ENCODE measurements at regions not wholly inside any gene's neighbourhood (a gene's known extent, or its start where the extent isn't known, plus 50 kb on each side); places are given as distances from the start of the nearest gene placed in this dataset.

- H3K9me3 ChIP-seq = no peaks in the 10 kb centered on the region
- no peak for DNase-seq
- no peak for TF ChIP-seq CTCF (IDR thresholded peaks at IDR 0.05; ENCODE audit: low read depth, low read length)
Measured at GRCh38 chr2:58299123-58299522, 58.0 kb upstream of the FANCL start.

GRCh38 chr2:58293056-58293455 lies 51.9 kb upstream of the FANCL start:
- TF ChIP-seq CTCF (IDR thresholded peaks at IDR 0.05; ENCODE audit: low read depth, low read length) = no peak
- Histone ChIP-seq H3K4me3 (ENCODE audit: low read depth, low read length) (no peak overlapping the region), H3K27me3 (no peaks in the 10 kb centered on the region), H3K36me3 (no peaks in the 10 kb centered on the region), H3K4me1 (no peaks in the 10 kb centered on the region), H3K9me3 (no peaks in the 10 kb centered on the region)
- no peak for DNase-seq

More at GRCh38 chr2:58299123-58299522, 58.0 kb upstream of the FANCL start:
- no peak overlapping the region for H3K4me3 ChIP-seq (ENCODE audit: low read depth, low read length)
- H3K4me1 ChIP-seq = no peaks in the 10 kb centered on the region
- no peaks in the 10 kb centered on the region for H3K27me3 ChIP-seq
- H3K36me3 ChIP-seq = no peaks in the 10 kb centered on the region

DNA sequence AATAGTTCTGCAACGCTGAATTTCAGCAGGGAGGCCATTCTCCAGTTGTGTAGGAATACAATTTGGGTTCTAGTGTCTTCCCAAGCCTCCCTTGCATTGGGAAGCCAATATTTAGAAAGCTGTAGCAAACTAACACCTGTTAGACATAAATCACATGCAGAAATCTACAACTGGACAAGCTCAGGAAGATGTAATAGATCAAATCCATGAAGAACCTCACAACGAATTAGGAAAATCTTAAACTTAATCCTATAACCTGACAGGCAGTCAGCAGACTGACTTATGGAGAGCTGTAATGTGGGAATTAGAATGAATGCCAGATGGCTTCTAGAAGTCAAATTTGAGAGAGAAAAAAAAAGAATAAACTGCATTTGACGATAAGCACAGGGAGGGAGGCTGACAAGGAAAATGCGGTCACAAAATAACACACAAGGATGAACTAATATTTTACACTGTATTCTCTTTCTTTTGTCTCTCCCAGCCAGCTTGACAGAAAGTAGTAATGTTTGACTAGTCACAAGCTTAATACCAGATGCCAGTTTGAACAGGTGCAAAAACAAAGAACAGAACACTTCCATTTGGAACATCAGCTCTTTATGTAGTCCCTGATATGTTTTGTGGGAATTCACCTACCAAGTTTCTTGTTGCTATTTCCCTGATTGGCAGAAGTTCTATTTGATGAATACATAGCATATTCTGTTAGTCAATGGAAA lies 50.8 kb upstream of the FANCL start:
- no peaks in the 10 kb centered on the region for H3K36me3 ChIP-seq
- H3K9me3 ChIP-seq = no peaks in the 10 kb centered on the region
- no peak overlapping the region for H3K4me3 ChIP-seq (ENCODE audit: low read depth, low read length)
- no peaks in the 10 kb centered on the region for H3K27me3 ChIP-seq
- H3K4me1 ChIP-seq = no peaks in the 10 kb centered on the region
- DNase-seq = no peak
- TF ChIP-seq CTCF (IDR thresholded peaks at IDR 0.05; ENCODE audit: low read depth, low read length) = no peak

Data from BE2C (cell line).